ENCODE measurements at regions not wholly inside any gene's neighbourhood (a gene's known extent, or its start where the extent isn't known, plus 50 kb on each side); places are given as distances from the start of the nearest gene placed in this dataset.
"Not testable (repeated sequence)": the region's sequence is repeated elsewhere in the genome, so short reads cannot be mapped to it uniquely, and the experiment has no call there.

DNA sequence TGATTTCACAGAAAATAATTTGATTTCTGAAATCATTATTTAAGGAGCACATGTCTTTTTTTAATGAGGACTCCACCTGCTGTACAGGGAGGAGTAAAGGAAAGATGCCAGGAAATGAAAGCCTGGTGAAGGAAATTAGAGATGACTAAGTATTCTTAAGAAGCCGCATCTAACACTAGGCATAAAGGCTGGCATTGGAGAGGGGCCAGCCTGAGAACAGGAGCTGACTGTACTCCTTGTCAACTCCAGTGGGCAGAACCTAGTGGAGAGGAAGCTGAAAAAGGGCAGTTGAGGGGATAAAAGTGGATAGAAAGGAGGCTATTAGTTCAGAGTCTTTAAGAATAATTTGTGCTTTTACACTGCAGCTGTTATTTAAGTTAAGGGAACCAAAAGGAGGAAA lies 393.0 kb downstream of the PPP1R2C start:
- no peak overlapping the region for H3K4me3 ChIP-seq (ENCODE audit: low read depth, low read length)
- TF ChIP-seq CTCF (conservative IDR thresholded peaks at IDR 0.05; ENCODE audit: low read depth, low read length) = no peak
- DNase-seq (ENCODE audit: low read depth) = peak; percentile 16

DNA sequence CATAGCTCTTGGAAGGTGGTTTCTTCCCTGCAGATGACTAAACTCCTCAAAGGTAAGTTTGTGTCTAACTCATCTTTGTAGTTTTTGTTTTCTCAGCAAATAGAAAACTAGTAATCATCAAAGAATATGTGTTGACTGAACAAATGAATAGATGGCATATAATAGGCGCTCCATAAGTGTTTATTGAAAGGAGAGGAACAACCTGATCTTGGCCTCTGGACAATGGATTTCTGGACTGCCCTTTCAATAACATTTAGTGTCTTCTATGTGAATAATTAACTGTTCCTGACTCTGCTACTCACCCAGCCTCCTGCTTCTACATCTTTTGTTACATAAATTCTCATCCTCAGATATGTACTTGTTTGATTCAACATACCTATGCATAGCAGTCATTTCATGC lies 399.1 kb downstream of the PPP1R2C start:
- no peak for DNase-seq (ENCODE audit: low read depth)
- no peak overlapping the region for H3K4me3 ChIP-seq (ENCODE audit: low read depth, low read length)
- no peak for TF ChIP-seq CTCF (conservative IDR thresholded peaks at IDR 0.05; ENCODE audit: low read depth, low read length)

DNA sequence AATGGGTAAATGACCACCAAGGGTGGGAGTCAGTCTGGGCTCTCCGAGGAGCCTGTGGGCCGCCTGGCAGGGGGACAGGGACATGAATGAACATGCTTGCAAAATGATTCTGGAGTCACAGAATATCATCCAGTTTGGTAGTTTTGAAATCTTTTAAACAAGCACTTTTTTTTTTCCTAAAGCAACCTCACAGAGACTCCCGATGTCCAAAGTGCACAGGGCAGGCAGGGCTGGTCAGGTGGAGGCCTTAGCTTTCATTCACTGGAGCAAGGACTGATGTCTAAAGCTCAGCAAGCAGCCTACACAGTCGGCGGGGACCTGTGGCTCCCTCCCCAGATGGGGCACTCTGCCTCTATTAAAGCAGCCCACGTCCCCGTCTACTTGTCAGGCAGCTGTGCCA lies 402.9 kb downstream of the PPP1R2C start:
- no peak for TF ChIP-seq CTCF (conservative IDR thresholded peaks at IDR 0.05; ENCODE audit: low read depth, low read length)
- DNase-seq (ENCODE audit: low read depth) = no peak
- no peak overlapping the region for H3K4me3 ChIP-seq (ENCODE audit: low read depth, low read length)

DNA sequence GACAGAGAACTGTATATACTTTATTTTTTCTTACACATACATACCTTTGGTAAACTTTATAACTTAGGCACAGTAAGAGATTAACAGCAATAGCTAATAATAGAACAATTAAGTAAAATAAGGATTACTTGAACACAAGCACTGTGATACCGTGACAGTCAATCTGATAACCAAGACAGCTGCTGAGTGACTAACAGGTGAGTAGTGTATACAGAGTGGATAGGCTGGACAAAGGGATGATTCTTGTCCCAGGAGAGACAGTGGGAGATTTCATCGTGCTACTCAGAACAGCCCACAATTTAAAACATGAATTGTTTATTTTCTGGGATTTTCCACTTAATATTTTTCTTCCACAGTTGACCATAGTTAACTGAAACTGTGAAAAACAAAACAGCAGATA lies 411.8 kb downstream of the PPP1R2C start:
- no peak for DNase-seq (ENCODE audit: low read depth)
- H3K4me3 ChIP-seq (ENCODE audit: low read depth, low read length) = no peak overlapping the region
- TF ChIP-seq CTCF (conservative IDR thresholded peaks at IDR 0.05; ENCODE audit: low read depth, low read length) = no peak

GRCh38 chrX:42362219-42362618 lies 415.7 kb downstream of the PPP1R2C start:
- no peak for TF ChIP-seq CTCF (conservative IDR thresholded peaks at IDR 0.05; ENCODE audit: low read depth, low read length)
- DNase-seq (ENCODE audit: low read depth) = no peak
- no peak overlapping the region for H3K4me3 ChIP-seq (ENCODE audit: low read depth, low read length)

DNA sequence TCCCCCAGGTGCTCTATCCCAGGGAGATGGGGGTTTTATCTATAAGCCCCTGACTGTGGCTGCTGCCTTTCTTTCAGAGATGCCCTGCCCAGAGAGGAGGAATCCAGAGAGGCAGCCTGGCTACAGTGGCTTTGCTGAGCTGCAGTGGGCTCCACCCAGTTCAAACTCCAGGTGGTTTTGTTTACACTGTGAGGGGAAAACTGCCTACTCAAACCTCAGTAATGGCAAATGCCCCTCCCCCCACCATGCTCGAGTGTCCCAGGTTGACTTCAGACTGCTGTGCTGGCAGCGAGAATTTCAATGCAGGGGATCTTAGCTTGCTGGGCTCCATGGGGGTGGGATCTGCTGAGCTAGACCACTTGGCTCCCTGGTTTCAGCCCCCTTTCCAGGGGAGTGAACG lies 419.6 kb upstream of the CASK start:
- not testable (repeated sequence) for DNase-seq (ENCODE audit: low read depth); H3K4me3 ChIP-seq (ENCODE audit: low read depth, low read length)

All from epithelial cell of proximal tubule (primary cell).